ENCODE measurements at regions not wholly inside any gene's neighbourhood (a gene's known extent, or its start where the extent isn't known, plus 50 kb on each side); places are given as distances from the start of the nearest gene placed in this dataset.

DNA sequence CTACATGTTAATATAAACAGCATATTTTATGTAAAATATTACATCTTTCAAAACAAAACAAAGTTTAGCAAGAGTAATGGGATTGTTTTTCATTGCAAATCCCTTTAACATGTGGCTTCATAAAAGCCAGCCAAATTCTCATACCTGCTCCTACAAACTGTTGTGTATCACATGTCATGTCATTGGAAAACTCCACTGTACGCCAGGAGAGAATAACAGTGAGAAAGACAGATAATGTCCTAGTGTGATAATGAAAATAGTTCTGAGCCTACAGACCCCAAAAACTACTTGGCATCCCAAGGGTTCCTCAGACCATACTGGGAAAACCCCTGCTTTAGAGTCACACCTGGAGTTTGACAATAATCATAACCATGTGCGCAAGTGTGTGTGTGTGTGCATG, 182.7 kb upstream of the HNRNPA3 start:
- Mint-ChIP-seq H3K4me3 (no peak overlapping the region), H3K27ac (no peak overlapping the region), H3K36me3 (ENCODE audit: low read depth) (no peaks in the 10 kb centered on the region), H3K27me3 (ENCODE audit: low read depth, poor library complexity) (peaks cover 3% of the 10 kb centered on the region), H3K4me1 (peaks cover 14% of the 10 kb centered on the region), H3K9me3 (no peaks in the 10 kb centered on the region)
- TF ChIP-seq, protein P1, sequence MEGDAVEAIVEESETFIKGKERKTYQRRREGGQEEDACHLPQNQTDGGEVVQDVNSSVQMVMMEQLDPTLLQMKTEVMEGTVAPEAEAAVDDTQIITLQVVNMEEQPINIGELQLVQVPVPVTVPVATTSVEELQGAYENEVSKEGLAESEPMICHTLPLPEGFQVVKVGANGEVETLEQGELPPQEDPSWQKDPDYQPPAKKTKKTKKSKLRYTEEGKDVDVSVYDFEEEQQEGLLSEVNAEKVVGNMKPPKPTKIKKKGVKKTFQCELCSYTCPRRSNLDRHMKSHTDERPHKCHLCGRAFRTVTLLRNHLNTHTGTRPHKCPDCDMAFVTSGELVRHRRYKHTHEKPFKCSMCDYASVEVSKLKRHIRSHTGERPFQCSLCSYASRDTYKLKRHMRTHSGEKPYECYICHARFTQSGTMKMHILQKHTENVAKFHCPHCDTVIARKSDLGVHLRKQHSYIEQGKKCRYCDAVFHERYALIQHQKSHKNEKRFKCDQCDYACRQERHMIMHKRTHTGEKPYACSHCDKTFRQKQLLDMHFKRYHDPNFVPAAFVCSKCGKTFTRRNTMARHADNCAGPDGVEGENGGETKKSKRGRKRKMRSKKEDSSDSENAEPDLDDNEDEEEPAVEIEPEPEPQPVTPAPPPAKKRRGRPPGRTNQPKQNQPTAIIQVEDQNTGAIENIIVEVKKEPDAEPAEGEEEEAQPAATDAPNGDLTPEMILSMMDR (IDR thresholded peaks at IDR 0.05) = no peak
- no peak for DNase-seq

DNA sequence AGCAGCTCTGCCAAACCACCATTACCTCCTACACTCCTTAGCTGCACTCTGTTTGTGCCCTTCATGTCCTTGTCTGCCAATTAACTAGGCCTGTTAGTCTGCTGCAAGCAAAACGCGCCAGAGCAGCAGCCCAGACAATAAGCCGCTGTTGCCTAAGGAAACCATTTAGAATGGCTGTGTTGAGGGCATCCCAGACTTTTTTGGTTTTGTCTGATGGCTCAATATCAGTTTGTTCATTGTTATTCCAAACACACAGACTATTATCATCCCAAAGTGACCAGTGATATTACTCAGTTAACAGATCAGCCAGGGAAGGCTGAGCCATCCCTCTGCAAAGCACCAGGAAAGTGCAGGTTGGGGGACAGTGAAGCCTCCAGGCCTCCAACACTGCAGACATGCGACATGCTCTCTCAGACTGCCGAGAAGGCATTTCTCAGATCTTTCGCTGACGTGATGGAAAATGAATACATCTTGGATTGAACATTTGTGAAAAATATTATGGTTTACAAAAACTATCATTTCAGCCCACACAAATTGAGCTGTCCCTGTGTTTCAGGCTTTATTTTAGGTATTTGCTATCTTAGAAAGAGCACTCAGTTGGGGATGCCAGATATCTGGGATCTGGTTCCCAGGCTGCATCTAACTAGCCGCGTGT, 182.0 kb upstream of the HNRNPA3 start:
- Mint-ChIP-seq H3K4me3 (no peak overlapping the region), H3K27me3 (ENCODE audit: low read depth, poor library complexity) (peaks cover 3% of the 10 kb centered on the region), H3K36me3 (ENCODE audit: low read depth) (no peaks in the 10 kb centered on the region), H3K27ac (no peak overlapping the region), H3K9me3 (no peaks in the 10 kb centered on the region), H3K4me1 (peaks cover 7% of the 10 kb centered on the region)
- TF ChIP-seq, protein P1 (IDR thresholded peaks at IDR 0.05) = no peak
- DNase-seq = no peak

DNA sequence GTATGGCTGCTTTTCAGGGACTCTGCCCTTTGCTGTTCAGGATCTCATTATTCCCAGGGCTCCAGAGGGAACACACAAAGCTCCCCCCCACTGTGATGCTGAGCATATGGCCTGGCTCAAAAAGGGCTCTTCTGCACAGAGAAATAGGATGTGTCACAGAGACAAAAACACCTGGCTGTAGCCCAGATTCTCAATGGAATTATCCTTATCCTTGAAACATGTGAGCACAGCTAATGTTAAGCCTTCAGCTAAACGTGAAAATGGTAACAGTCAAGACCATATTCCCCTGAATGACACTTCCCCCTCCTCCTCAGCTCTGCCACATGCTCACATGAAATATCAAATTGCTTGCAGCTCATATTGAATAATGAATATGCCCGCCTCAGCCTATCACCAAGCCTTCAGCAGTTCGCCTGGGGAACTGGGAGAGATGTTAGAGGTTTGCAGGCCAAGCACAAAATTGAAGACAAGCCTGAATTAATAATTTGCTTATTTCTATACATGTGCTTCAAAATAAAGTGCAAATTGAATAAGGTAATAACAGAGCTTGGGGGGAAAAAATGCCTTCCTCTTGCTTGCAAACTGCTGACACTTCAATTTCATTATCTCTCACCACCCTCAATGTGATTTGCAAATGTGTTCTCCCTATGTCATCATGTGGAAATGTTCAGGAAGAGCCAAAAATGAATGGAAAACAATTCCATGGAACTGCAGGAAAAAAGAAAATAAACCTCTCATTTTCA, 181.0 kb upstream of the HNRNPA3 start:
- H3K36me3 Mint-ChIP-seq (ENCODE audit: low read depth) = no peaks in the 10 kb centered on the region
- no peak for DNase-seq
- H3K4me1 Mint-ChIP-seq = peaks cover 6% of the 10 kb centered on the region
- no peak overlapping the region for H3K27ac Mint-ChIP-seq
- TF ChIP-seq, protein P1 (IDR thresholded peaks at IDR 0.05) = no peak
- peaks cover 3% of the 10 kb centered on the region for H3K27me3 Mint-ChIP-seq (ENCODE audit: low read depth, poor library complexity)
- H3K9me3 Mint-ChIP-seq = no peaks in the 10 kb centered on the region
- H3K4me3 Mint-ChIP-seq = no peak overlapping the region

DNA sequence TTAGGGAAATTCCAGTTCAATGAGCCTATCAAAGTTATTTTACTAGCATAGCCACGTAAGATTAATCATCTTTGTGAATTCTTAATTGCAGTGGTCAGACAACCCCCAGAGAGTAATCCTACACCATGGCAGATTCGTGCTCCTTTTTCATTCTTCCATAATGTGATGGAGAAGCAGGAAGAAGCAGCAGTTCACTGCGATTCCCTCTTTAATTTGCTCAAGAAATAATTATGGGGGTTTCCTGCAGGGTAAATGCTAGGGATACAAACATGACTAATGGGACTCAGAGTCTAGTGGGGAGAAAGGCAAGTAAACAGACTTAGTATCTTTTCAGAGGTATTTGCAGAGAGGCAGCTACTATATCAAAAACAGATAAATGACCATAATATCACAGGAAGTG, 175.8 kb upstream of the HNRNPA3 start:
- TF ChIP-seq, protein P1 (IDR thresholded peaks at IDR 0.05) = no peak
- H3K4me1 Mint-ChIP-seq = peaks cover 37% of the 10 kb centered on the region
- no peak overlapping the region for H3K4me3 Mint-ChIP-seq
- no peaks in the 10 kb centered on the region for H3K36me3 Mint-ChIP-seq (ENCODE audit: low read depth)
- no peak for DNase-seq
- H3K9me3 Mint-ChIP-seq = no peaks in the 10 kb centered on the region
- peaks cover 6% of the 10 kb centered on the region for H3K27me3 Mint-ChIP-seq (ENCODE audit: low read depth, poor library complexity)
- H3K27ac Mint-ChIP-seq = no peak overlapping the region

DNA sequence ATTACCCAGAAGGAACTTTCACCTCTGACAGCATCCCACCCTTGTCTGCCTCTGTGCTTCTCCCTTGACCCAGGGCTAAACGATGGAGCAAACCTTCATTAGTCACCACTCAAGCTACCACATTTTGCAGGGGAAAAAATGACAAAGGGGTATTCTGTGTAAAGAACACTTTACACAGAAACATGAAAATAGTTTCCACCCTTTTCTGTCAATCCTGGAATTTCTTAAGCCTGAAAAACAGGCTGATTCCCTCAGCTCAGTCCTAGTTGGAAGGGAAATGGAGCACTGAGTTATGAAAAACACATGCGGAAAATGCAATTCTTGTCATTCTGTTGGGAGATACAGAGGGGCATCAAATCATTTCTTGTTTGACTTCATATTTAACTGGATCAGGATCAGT, 175.0 kb upstream of the HNRNPA3 start:
- no peaks in the 10 kb centered on the region for H3K9me3 Mint-ChIP-seq

More for the DNA sequence above, 175.0 kb upstream of the HNRNPA3 start:
- peaks cover 44% of the 10 kb centered on the region for H3K4me1 Mint-ChIP-seq
- TF ChIP-seq, protein P1 (IDR thresholded peaks at IDR 0.05) = no peak
- no peak for DNase-seq
- peaks cover 6% of the 10 kb centered on the region for H3K27me3 Mint-ChIP-seq (ENCODE audit: low read depth, poor library complexity)
- no peak overlapping the region for H3K27ac Mint-ChIP-seq
- H3K4me3 Mint-ChIP-seq = no peak overlapping the region
- H3K36me3 Mint-ChIP-seq (ENCODE audit: low read depth) = no peaks in the 10 kb centered on the region
